GM18909 (cell line): ENCODE measurements at regions not wholly inside any gene's neighbourhood (a gene's known extent, or its start where the extent isn't known, plus 50 kb on each side); places are given as distances from the start of the nearest gene placed in this dataset.

Experiments
- ATAC-seq: cut with Tn5 transposase; IDR thresholded peaks from one replicate; pipeline ENCODE4 v1.9.1; 2021; ENCODE audit warnings: mild to moderate bottlenecking; ENCODE audit not compliant: unreplicated experiment, poor library complexity

DNA sequence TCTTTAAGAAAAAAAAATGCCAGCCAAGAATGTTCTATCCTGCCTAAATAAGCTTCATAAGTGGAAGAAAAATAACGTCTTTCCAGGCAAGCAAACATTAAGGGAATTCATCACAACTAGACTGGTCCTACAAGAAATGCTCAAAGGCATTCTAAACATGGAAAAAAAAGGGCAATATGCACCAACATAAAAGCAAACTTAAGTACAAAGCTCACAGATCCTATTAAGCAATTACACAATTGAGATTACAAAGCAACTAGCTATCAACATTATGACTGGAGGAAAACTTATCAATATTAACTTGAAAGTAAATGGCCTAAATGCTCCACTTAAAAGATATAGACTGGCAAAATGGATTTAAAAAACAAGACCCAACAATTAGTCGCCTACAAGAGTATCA, 240.6 kb upstream of the CTAGE1 start:
- ATAC-seq: no peak

DNA sequence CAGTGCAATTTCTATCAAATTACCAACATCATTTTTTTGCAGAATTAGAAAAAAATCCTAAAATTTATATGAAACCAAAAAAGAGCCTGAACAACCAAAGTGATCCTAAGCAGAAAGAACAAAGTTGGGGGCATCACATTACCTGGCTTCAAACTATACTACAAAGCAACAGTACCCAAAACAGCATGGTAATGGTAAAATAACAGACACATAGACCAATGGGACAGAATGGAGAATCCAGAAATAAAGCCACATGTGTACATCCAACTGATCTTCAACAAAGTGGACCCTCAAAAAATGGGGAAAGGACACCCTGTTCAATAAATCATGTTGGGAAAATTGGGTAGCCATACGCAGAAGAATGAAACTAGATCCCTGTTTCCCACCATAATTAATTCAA, 245.7 kb upstream of the CTAGE1 start:
- ATAC-seq: no peak

DNA sequence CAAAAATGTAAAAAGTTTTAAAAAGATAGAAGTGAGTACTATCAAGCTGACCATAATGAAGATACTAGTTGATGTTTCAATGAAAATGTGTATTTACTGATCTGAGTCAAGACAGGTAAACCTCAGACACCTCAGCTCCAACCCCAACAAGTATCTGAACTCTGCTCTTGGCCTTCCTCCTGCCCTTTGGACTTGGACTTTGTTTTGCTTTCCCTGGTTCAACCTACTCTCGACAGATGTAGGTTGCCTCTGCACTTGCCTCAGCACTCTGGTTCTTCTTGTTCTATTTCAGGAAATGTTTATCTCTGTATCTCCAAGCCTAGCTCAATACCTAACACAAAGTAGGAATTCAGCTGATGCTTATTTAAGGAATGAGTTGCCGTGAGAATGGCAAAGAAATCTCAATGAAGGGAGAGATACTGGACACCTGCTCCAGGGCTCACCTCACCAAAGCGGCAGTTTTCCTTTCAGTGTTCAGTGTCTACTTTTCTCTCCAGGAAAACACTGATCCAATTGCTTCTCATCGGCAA, 248.8 kb upstream of the CTAGE1 start:
- no peak for ATAC-seq

DNA sequence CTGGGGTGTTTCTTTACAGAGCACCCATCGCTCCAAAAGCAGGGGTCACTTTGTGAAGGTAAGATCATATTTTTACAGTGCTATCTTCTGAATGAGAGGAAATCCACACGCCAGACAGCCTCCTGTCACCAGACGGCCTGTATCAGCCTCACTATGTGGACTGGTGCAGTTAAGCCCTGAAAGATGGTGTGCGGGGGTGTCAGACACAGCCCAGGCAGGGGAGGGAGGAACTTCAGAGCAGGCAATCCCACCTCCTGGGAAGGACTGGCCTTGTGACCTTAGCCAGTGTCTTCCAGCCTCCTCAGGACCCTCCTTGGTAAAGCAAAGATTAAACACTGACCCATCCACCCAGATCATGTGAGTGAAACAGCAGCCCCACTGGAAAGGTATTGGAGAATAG, 249.4 kb upstream of the CTAGE1 start:
- ATAC-seq: no peak

- no peak for ATAC-seq
Measured at GRCh38 chr18:22667616-22668422, 250.1 kb upstream of the CTAGE1 start.

- ATAC-seq: no peak
Measured at GRCh38 chr18:22668496-22668895, 250.8 kb upstream of the CTAGE1 start.

DNA sequence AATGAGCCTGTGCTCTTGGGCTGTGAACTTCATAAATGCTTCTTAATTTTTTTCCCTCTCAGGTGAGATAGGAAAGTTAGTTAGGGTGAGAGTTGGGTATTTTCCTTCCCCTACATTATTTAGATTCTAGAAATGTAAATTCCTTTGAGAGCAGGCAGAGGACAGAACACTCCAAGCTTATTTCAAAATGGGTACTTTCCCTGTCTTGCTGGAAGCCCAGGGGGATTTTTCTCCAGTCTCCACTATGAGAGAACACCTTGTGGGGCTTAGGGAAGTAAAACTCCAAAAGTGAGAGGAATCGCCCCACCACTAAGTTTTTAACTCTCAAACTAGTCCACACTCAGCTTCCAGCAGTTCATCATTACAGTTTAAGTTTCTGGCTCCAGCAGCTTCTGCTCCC, 253.2 kb upstream of the CTAGE1 start:
- ATAC-seq: no peak

DNA sequence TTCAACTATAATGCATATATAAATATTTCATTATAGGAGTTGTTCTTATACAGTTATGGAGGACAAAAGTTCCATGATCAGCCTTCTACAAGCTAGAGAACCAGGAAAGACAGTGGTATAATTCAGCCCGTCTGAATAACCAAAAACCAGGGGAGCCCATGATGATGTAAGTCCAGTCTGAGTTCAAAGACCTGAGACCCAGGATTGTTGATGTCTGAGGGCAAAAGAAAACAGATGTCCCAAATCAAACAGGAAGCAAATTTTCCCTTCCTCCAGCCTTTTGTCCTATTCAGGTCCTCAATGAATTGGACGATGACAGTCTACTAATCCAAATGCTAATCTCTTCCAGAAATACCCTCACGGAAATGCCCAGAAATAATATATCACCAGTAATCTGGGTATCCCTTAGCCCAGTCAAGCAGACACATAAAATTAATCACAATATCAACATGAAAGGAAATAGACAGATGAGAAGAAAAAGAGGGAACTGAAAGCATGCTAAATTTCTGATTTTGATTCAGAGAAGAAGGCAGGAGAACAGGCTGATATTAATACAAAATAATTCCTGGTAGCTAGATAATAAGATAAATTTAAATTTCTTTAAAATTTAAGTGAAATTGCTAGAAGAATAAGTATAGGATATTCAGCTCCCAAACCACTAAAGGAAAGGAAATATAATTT, 255.6 kb upstream of the CTAGE1 start:
- no peak for ATAC-seq

DNA sequence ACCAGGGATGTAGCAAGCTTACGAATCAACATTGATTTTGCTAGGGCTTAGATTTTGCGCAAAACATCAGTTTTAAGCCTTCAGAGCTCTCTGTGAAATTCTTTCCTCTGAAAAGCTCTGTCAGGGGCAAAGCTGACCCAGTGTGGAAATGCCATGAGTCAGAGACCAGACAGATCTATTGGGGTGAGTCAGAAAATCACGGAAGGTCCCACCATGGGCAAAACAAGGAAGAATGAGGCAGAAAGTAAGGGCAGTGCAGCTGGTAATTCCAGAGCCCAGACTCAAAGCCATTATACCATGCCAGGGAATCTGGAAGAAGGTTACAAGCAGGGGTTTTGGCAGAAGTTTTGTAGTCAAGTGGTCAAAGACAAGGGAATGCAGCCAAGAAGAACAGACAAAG, 256.6 kb upstream of the CTAGE1 start:
- ATAC-seq: no peak

DNA sequence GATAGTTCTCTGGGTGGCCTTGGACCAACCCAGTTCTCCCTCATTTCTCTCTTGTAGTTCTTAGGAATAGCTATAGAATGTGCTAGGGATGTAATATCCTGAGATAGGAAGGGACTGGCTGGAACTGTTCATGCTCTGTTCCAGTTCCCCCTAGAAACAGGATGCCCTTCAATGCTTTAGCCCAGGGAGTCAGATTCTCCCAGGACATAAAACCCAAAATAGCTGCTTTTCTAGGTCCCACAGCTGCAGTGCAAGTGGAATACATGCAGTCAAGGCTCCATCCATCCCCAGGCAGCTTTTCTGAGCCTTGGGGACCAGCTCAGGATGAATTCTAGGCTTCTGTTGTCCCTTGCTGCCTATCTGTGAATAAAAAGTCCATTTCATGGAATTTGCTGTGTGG, 257.3 kb upstream of the CTAGE1 start:
- no peak for ATAC-seq

DNA sequence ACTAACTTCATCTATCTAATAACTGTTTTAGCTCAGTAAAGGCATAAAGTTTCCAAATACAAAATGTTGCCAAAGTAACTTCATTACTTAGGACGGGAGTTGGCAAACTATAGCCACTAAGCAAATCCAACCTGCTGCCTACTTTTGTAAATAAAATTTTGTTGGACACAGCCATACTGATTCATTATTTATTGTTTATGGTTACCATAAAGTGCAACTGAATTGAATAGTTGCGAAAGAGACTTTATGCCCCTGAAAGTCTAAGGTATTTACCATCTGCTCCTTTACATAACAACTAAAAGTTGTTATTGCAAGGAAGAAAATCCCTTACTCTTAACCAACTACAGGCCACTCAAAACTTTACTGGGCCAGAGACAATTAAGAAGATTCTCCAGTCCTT, 256.7 kb upstream of the RBBP8 start:
- ATAC-seq: no peak

- ATAC-seq: no peak
Measured at GRCh38 chr18:22678486-22678885, 254.6 kb upstream of the RBBP8 start.

DNA sequence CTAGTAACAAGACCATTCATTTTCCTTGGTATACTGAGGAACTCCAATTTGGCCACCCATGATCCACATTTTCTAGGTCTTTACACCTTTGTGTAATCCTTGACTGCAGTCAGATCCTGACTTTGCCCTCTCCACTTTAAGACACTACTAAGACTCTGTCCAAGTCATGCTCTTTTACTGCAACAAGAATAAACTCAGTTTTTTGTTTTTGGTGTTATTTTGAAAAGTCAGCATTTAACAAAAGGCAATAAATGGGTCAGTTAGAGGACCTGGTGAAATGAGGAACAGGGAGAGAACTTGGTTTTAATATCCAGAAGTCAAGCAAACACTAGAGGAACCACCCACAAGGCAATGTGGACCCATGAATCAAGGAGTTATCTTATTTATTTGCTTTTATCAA, 252.2 kb upstream of the RBBP8 start:
- ATAC-seq: no peak

DNA sequence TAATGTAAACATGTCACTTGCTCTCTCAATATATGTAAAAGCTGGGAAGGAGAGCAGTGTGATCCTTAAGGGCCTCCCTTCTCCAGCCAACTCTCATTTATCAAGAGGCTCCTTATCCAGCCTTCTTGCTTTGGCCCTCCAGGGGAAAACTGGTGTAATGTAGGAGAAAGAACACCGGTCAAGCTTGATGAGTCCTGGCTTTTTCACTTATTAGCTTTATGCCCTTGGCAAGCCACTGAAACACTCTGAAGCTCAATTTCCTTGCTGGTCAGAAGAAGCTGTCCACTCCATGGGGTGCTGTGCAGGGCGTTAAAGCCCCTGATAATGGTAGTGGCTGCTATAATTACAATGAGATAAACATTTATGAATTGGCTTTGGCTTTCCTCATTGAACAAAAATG, 251.2 kb upstream of the RBBP8 start:
- ATAC-seq: no peak

GRCh38 chr18:22682720-22683119, 250.4 kb upstream of the RBBP8 start:
- no peak for ATAC-seq

GRCh38 chr18:22683196-22683676, 249.9 kb upstream of the RBBP8 start:
- ATAC-seq: no peak

DNA sequence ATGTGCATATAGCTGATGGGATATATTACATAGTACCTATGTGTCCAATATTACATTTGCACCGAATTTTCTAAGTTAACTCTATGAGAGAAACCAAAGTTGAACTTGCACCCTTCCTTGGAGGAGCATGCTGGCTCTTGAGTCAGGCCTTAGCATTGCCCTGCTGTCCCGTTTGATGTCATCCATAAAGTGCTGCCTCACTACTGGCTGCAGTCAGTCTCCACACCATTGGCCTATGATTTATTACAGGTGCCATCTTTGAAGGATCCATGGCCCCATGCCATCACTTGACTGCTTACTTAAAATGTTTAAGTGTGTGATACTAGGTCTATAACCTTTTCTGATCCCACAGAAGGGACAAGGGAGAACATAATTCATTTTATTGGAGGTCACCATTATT, 249.3 kb upstream of the RBBP8 start:
- no peak for ATAC-seq

GRCh38 chr18:22684268-22684667, 248.9 kb upstream of the RBBP8 start:
- ATAC-seq: no peak

DNA sequence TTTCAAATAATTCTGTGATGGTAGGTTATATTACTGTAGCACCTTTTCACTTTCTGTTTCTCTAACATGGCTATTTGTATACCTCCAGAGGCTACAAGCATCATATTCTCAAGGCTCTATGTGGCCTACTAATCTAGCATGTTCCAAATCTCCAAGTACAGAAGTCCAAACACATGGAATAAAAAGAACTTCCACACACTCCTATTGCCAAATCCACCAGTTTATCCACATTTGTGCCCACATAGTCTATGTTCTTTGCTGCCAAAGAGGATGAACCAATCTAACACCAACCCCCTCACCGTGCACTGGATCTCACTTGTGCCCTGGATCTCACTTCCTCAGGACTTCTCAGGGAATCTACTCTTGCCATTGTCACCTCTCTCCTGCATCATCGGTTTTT, 247.3 kb upstream of the RBBP8 start:
- ATAC-seq: no peak

- ATAC-seq: no peak
Measured at GRCh38 chr18:22687892-22688680, 245.0 kb upstream of the RBBP8 start.
